ENCODE measurements at regions not wholly inside any gene's neighbourhood (a gene's known extent, or its start where the extent isn't known, plus 50 kb on each side); places are given as distances from the start of the nearest gene placed in this dataset.
"Not testable (repeated sequence)": the region's sequence is repeated elsewhere in the genome, so short reads cannot be mapped to it uniquely, and the experiment has no call there.

DNA sequence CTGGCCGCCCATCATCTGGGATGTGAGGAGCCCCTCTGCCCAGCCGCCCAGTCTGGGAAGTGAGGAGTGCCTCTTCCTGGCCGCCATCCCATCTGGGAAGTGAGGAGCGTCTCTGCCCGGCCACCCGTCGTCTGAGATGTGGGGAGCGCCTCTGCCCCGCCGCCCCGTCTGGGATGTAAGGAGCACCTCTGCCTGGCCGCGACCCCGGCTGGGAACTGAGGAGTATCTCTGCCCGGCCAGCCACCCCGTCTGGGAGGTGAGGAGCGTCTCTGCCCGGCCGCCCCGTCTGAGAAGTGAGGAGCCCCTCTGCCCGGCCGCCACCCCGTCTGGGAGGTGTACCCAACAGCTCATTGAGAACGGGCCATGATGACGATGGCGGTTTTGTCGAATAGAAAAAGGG lies 211.4 kb downstream of the ANAPC1 start:
- TF ChIP-seq POLR2A (IDR thresholded peaks at IDR 0.05; ENCODE audit: low read depth, low read length); POLR2AphosphoS5 (IDR thresholded peaks at IDR 0.05; ENCODE audit: insufficient read depth, low read depth, low read length); MYC (IDR thresholded peaks at IDR 0.05; ENCODE audit: low read depth, low read length): not testable (repeated sequence)
- TF ChIP-seq, protein P1, sequence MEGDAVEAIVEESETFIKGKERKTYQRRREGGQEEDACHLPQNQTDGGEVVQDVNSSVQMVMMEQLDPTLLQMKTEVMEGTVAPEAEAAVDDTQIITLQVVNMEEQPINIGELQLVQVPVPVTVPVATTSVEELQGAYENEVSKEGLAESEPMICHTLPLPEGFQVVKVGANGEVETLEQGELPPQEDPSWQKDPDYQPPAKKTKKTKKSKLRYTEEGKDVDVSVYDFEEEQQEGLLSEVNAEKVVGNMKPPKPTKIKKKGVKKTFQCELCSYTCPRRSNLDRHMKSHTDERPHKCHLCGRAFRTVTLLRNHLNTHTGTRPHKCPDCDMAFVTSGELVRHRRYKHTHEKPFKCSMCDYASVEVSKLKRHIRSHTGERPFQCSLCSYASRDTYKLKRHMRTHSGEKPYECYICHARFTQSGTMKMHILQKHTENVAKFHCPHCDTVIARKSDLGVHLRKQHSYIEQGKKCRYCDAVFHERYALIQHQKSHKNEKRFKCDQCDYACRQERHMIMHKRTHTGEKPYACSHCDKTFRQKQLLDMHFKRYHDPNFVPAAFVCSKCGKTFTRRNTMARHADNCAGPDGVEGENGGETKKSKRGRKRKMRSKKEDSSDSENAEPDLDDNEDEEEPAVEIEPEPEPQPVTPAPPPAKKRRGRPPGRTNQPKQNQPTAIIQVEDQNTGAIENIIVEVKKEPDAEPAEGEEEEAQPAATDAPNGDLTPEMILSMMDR (IDR thresholded peaks at IDR 0.05; ENCODE audit: extremely low read depth in 1 of 2, insufficient read depth in 1 of 2, low read depth in 1 of 2, low read length in 2 of 2) = not testable (repeated sequence)
